ENCODE measurements at regions not wholly inside any gene's neighbourhood (a gene's known extent, or its start where the extent isn't known, plus 50 kb on each side); places are given as distances from the start of the nearest gene placed in this dataset.

DNA sequence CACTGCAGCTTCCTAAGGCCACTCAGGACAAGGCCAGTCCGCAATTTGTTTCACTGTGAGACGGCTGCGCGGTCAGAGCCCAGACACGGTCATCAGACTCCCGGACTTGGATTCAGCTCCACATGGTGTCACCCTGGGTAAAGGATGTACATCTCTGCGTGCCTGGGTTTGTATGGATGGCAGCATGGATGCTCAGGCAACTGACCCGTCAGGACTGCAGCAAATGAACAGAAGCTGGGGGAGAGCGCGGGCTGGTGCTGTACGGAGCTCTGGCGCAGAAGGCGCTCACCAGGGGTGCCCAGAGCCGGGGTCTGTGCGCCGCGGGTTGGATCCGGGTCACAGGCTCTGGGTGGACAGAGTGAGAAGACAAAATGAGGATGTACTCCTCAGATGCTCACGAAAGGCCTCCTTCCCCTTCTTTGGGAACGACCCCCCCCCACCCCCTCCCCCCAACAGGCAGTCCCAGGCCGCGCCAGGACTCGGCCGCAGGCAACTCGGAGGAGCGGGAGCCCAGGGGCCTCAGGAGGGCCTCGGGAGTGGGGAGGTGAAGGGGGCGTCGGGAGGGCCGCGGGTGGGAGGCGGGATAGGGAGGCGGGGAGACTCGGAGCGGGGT, 92.4 kb downstream of the CXCL12 start:
- Histone ChIP-seq H3K27me3 (ENCODE audit: control insufficient read depth in 2 of 2, insufficient read depth in 2 of 2, low read length in 2 of 2) (peaks cover 14 to 45% of the 10 kb centered on the region in 2 donors), H2AFZ (ENCODE audit: insufficient read depth, low read depth, low read length, poor library complexity, severe bottlenecking) (no peak overlapping the region), H3K9me3 (replicated peaks in 1 of 2; ENCODE audit: control insufficient read depth in 1 of 2, insufficient read depth in 1 of 2, low read length in 2 of 2) (peaks cover 0 to 4% of the 10 kb centered on the region in 2 donors), H3K36me3 (replicated peaks in 1 of 2; ENCODE audit: control insufficient read depth in 1 of 2, insufficient read depth in 2 of 2, low read length in 2 of 2) (no peaks in the 10 kb centered on the region), H3K27ac (ENCODE audit: low read depth in 1 of 2, low read length in 2 of 2) (no peak overlapping the region), H3K79me2 (ENCODE audit: insufficient read depth, low read length) (no peaks in the 10 kb centered on the region), H3K4me1 (ENCODE audit: control insufficient read depth in 1 of 2, insufficient read depth in 2 of 2, low read length in 2 of 2) (no peaks in the 10 kb centered on the region), H4K20me1 (ENCODE audit: insufficient read depth, low read length) (no peaks in the 10 kb centered on the region), H3K4me3 (replicated peaks in 1 of 3; ENCODE audit: low read depth in 2 of 3, low read length in 3 of 3) (no peak overlapping the region), H3K4me2 (replicated peaks; ENCODE audit: extremely low read depth, low read length, poor library complexity, severe bottlenecking) (no peak overlapping the region), H3K9ac (ENCODE audit: insufficient read depth, low read length, poor library complexity, severe bottlenecking) (no peak overlapping the region)
- Mint-ChIP-seq H3K4me3 (peak overlapping the region in 1 of 2 donors; percentile 55), H3K4me1 (no peaks in the 10 kb centered on the region), H3K27ac (no peak overlapping the region), H3K27me3 (ENCODE audit: low read depth in 3 of 3) (peaks cover 13 to 33% (median 22%) of the 10 kb centered on the region in 3 donors), H3K9me3 (peaks cover 0 to 5% (median 0%) of the 10 kb centered on the region in 7 donors), H3K36me3 (no peaks in the 10 kb centered on the region)
- DNase-seq, result no peak
- intact Hi-C loops (cut with micrococcal nuclease), result no loop called here
- WGBS (ENCODE audit: insufficient coverage), result 63% methylated on average over 10 of the region's 35 CpGs
- TF ChIP-seq, protein P1, sequence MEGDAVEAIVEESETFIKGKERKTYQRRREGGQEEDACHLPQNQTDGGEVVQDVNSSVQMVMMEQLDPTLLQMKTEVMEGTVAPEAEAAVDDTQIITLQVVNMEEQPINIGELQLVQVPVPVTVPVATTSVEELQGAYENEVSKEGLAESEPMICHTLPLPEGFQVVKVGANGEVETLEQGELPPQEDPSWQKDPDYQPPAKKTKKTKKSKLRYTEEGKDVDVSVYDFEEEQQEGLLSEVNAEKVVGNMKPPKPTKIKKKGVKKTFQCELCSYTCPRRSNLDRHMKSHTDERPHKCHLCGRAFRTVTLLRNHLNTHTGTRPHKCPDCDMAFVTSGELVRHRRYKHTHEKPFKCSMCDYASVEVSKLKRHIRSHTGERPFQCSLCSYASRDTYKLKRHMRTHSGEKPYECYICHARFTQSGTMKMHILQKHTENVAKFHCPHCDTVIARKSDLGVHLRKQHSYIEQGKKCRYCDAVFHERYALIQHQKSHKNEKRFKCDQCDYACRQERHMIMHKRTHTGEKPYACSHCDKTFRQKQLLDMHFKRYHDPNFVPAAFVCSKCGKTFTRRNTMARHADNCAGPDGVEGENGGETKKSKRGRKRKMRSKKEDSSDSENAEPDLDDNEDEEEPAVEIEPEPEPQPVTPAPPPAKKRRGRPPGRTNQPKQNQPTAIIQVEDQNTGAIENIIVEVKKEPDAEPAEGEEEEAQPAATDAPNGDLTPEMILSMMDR (IDR thresholded peaks at IDR 0.05), result no peak

DNA sequence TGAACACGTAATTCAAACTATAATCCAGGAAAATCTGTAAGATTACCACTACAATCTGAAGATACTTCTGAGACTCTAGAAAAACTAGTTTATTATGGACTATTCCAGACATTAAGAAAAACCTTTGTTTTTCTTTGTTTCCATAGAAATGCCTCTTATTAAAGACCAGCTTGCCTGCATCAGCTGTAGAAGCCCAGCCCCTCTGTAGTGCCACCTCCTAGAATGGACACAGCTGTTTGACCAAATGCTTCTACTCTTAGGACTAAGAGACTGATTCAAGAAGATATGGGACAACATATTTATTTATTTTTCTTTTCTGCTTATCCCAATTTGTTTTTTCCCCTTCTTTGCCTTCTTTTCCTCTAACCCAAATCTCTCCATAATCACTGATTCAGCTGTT, 93.8 kb downstream of the CXCL12 start:
- intact Hi-C loops (cut with micrococcal nuclease), result no loop called here
- Histone ChIP-seq H3K27me3 (ENCODE audit: control insufficient read depth in 2 of 2, insufficient read depth in 2 of 2, low read length in 2 of 2) (peaks cover 14 to 45% of the 10 kb centered on the region in 2 donors), H4K20me1 (ENCODE audit: insufficient read depth, low read length) (no peaks in the 10 kb centered on the region), H3K4me2 (replicated peaks; ENCODE audit: extremely low read depth, low read length, poor library complexity, severe bottlenecking) (no peak overlapping the region), H3K36me3 (replicated peaks in 1 of 2; ENCODE audit: control insufficient read depth in 1 of 2, insufficient read depth in 2 of 2, low read length in 2 of 2) (no peaks in the 10 kb centered on the region), H3K4me1 (ENCODE audit: control insufficient read depth in 1 of 2, insufficient read depth in 2 of 2, low read length in 2 of 2) (no peaks in the 10 kb centered on the region), H3K27ac (ENCODE audit: low read depth in 1 of 2, low read length in 2 of 2) (no peak overlapping the region), H3K79me2 (ENCODE audit: insufficient read depth, low read length) (no peaks in the 10 kb centered on the region), H2AFZ (ENCODE audit: insufficient read depth, low read depth, low read length, poor library complexity, severe bottlenecking) (no peak overlapping the region), H3K9ac (ENCODE audit: insufficient read depth, low read length, poor library complexity, severe bottlenecking) (no peak overlapping the region), H3K4me3 (replicated peaks in 1 of 3; ENCODE audit: low read depth in 2 of 3, low read length in 3 of 3) (no peak overlapping the region), H3K9me3 (replicated peaks in 1 of 2; ENCODE audit: control insufficient read depth in 1 of 2, insufficient read depth in 1 of 2, low read length in 2 of 2) (peaks cover 0 to 4% of the 10 kb centered on the region in 2 donors)
- H3K27me3 Mint-ChIP-seq (ENCODE audit: low read depth in 3 of 3), result peaks cover 13 to 40% (median 22%) of the 10 kb centered on the region in 3 donors
- WGBS (ENCODE audit: insufficient coverage), result no CpG with 5 or more reads among the region's 1 CpG
- H3K4me3 Mint-ChIP-seq, result no peak overlapping the region
- no peaks in the 10 kb centered on the region for H3K36me3 Mint-ChIP-seq
- peaks cover 0 to 5% (median 0%) of the 10 kb centered on the region in 7 donors for H3K9me3 Mint-ChIP-seq
- no peak overlapping the region for H3K27ac Mint-ChIP-seq
- TF ChIP-seq, protein P1 (IDR thresholded peaks at IDR 0.05), result no peak
- no peak for DNase-seq
- H3K4me1 Mint-ChIP-seq, result no peaks in the 10 kb centered on the region
